ENCODE measurements at regions not wholly inside any gene's neighbourhood (a gene's known extent, or its start where the extent isn't known, plus 50 kb on each side); places are given as distances from the start of the nearest gene placed in this dataset.
"Not testable (repeated sequence)": the region's sequence is repeated elsewhere in the genome, so short reads cannot be mapped to it uniquely, and the experiment has no call there.

DNA sequence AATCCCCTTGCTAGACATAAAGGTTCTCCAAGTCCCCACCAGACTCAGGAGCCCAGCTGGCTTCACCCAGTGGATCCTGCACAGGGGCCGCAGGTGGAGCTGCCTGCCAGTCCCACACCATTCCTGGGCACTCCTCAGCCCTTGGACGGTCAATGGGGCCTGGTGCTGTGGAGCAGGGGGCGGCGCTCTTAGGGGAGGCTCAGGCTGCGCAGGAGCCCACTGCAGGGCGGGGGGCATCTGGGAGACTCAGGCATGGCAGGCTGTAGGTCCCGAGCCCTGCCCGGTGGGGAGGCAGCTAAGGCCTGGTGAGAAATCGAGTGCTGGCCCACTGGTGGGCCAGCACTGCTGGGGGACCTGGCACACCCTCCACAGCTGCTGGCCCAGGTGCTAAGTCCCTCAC lies 75.1 kb upstream of the TBC1D5 start:
- Histone ChIP-seq H3K4me2 (ENCODE audit: low read depth, low read length, poor library complexity, severe bottlenecking) (no peak overlapping the region), H3K9me2 (replicated peaks; ENCODE audit: insufficient read depth, low read length) (no peaks in the 10 kb centered on the region), H3K27me3 (ENCODE audit: low read length) (no peaks in the 10 kb centered on the region), H3F3A (ENCODE audit: insufficient read depth) (no peaks in the 10 kb centered on the region), H3K9me3 (ENCODE audit: insufficient read depth, low read length) (no peaks in the 10 kb centered on the region), H3K9ac (ENCODE audit: low read length) (no peak overlapping the region), H3K36me3 (ENCODE audit: low read length) (no peaks in the 10 kb centered on the region), H3K79me2 (ENCODE audit: insufficient read depth, low read length) (no peaks in the 10 kb centered on the region), H2AFZ (ENCODE audit: low read depth, low read length, severe bottlenecking) (no peak overlapping the region), H3K4me3 (ENCODE audit: insufficient read depth, low read length, poor library complexity, severe bottlenecking) (no peak overlapping the region), H4K20me1 (ENCODE audit: low read depth, low read length) (no peaks in the 10 kb centered on the region), H3K27ac (ENCODE audit: low read depth, low read length) (no peak overlapping the region)
- TF ChIP-seq EZH2phosphoT487 (conservative IDR thresholded peaks at IDR 0.05; ENCODE audit: low read length) = no peak
- TF ChIP-seq, protein P1, sequence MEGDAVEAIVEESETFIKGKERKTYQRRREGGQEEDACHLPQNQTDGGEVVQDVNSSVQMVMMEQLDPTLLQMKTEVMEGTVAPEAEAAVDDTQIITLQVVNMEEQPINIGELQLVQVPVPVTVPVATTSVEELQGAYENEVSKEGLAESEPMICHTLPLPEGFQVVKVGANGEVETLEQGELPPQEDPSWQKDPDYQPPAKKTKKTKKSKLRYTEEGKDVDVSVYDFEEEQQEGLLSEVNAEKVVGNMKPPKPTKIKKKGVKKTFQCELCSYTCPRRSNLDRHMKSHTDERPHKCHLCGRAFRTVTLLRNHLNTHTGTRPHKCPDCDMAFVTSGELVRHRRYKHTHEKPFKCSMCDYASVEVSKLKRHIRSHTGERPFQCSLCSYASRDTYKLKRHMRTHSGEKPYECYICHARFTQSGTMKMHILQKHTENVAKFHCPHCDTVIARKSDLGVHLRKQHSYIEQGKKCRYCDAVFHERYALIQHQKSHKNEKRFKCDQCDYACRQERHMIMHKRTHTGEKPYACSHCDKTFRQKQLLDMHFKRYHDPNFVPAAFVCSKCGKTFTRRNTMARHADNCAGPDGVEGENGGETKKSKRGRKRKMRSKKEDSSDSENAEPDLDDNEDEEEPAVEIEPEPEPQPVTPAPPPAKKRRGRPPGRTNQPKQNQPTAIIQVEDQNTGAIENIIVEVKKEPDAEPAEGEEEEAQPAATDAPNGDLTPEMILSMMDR (IDR thresholded peaks at IDR 0.05; ENCODE audit: insufficient read depth, low read length, poor library complexity, severe bottlenecking) = no peak

DNA sequence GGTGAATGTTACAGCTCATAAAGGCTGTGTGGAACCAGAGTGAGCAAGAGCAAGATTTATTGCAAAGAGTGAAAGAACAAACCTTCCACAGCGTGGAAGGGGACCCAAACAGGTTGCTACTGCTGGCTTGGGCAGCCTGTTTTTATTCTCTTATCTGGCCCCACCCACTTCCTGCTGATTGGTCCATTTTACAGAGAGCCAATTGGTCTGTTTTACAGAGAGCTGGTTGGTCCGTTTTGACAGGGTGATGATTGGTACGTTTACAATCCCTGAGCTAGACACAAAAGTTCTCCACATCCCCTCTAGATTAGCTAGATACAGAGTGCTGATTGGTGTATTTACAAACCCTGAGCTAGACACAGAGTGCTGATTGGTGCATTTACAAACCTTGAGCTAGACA lies 74.4 kb upstream of the TBC1D5 start:
- H3K79me2 ChIP-seq (ENCODE audit: insufficient read depth, low read length); H3K36me3 ChIP-seq (ENCODE audit: low read length); H3K4me2 ChIP-seq (ENCODE audit: low read depth, low read length, poor library complexity, severe bottlenecking); H3K4me3 ChIP-seq (ENCODE audit: insufficient read depth, low read length, poor library complexity, severe bottlenecking); H2AFZ ChIP-seq (ENCODE audit: low read depth, low read length, severe bottlenecking); H3K27ac ChIP-seq (ENCODE audit: low read depth, low read length); H3K9me2 ChIP-seq (replicated peaks; ENCODE audit: insufficient read depth, low read length); H3K27me3 ChIP-seq (ENCODE audit: low read length); H4K20me1 ChIP-seq (ENCODE audit: low read depth, low read length); H3F3A ChIP-seq (ENCODE audit: insufficient read depth); H3K9me3 ChIP-seq (ENCODE audit: insufficient read depth, low read length); H3K9ac ChIP-seq (ENCODE audit: low read length): not testable (repeated sequence)

DNA sequence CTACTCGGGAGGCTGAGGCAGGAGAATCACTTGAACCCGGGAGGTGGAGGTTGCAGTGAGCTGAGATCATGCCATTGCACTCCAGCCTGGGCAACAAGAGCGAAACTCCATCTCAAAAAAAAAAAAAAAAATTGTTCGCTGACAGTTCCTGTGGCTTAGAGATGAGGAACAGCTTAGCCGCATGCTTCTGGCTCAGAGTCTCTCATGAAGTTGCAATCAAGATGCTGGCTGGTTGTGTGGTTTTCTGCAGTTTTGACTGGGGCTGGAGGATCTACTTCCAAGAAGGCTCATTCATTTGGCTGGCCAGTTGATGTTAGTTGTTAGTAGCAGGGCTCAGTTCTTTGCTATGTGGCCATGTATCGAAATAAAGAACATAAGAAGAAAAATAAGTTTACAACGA lies 69.9 kb upstream of the TBC1D5 start:
- not testable (repeated sequence) for H3K9me2 ChIP-seq (replicated peaks; ENCODE audit: insufficient read depth, low read length); H3K36me3 ChIP-seq (ENCODE audit: low read length); H3K79me2 ChIP-seq (ENCODE audit: insufficient read depth, low read length); H3K27ac ChIP-seq (ENCODE audit: low read depth, low read length); H4K20me1 ChIP-seq (ENCODE audit: low read depth, low read length); H3K9ac ChIP-seq (ENCODE audit: low read length); H3K27me3 ChIP-seq (ENCODE audit: low read length); H3K9me3 ChIP-seq (ENCODE audit: insufficient read depth, low read length); H3K4me3 ChIP-seq (ENCODE audit: insufficient read depth, low read length, poor library complexity, severe bottlenecking); H3K4me2 ChIP-seq (ENCODE audit: low read depth, low read length, poor library complexity, severe bottlenecking); H3F3A ChIP-seq (ENCODE audit: insufficient read depth); H2AFZ ChIP-seq (ENCODE audit: low read depth, low read length, severe bottlenecking)

DNA sequence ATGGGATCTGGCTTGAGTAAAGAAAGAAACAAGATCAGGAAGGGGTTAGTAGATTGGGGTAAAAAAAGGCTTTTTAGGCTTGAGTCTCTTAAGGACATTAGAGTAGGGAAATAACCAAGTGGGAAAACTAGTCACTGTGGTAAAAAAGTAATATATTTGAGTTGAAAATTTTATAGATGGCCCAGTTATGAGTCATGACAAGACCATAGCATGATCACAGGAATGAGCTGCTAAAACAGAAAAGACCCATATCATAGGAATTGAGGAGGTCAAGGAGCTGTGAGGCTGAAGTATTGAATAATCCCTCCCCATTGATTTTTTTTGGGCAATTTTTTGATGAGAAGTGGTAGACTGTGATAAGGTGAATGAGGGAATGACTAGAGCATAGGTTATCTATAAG lies 69.2 kb upstream of the TBC1D5 start:
- Histone ChIP-seq H2AFZ (ENCODE audit: low read depth, low read length, severe bottlenecking) (no peak overlapping the region), H3K27ac (ENCODE audit: low read depth, low read length) (no peak overlapping the region), H3K4me2 (ENCODE audit: low read depth, low read length, poor library complexity, severe bottlenecking) (no peak overlapping the region), H3K9me3 (ENCODE audit: insufficient read depth, low read length) (no peaks in the 10 kb centered on the region), H3F3A (ENCODE audit: insufficient read depth) (no peaks in the 10 kb centered on the region), H3K9ac (ENCODE audit: low read length) (no peak overlapping the region), H3K36me3 (ENCODE audit: low read length) (no peaks in the 10 kb centered on the region), H3K27me3 (ENCODE audit: low read length) (no peaks in the 10 kb centered on the region), H3K4me3 (ENCODE audit: insufficient read depth, low read length, poor library complexity, severe bottlenecking) (no peak overlapping the region), H3K9me2 (replicated peaks; ENCODE audit: insufficient read depth, low read length) (no peaks in the 10 kb centered on the region), H4K20me1 (ENCODE audit: low read depth, low read length) (no peaks in the 10 kb centered on the region), H3K79me2 (ENCODE audit: insufficient read depth, low read length) (no peaks in the 10 kb centered on the region)
- TF ChIP-seq EZH2phosphoT487 (conservative IDR thresholded peaks at IDR 0.05; ENCODE audit: low read length) = no peak
- TF ChIP-seq, protein P1 (IDR thresholded peaks at IDR 0.05; ENCODE audit: insufficient read depth, low read length, poor library complexity, severe bottlenecking) = no peak

Data from SU-DHL-6 (cell line).